IPS-NIHi11 (cell line): ENCODE measurements at regions not wholly inside any gene's neighbourhood (a gene's known extent, or its start where the extent isn't known, plus 50 kb on each side); places are given as distances from the start of the nearest gene placed in this dataset.

Source experiments
- DNase-seq: peaks from one replicate; pipeline ENCODE4 v3.0.0; 2012; ENCODE audit warnings: mixed read lengths, low spot score

GRCh38 chr3:110234831-110235230, 836.8 kb upstream of the NECTIN3 start:
- DNase-seq: no peak

GRCh38 chr3:110236976-110237610, 834.5 kb upstream of the NECTIN3 start:
- no peak for DNase-seq

GRCh38 chr3:110243081-110243480, 828.5 kb upstream of the NECTIN3 start:
- no peak for DNase-seq

GRCh38 chr3:110246796-110247376, 824.7 kb upstream of the NECTIN3 start:
- DNase-seq: no peak

- DNase-seq: no peak
Observed at GRCh38 chr3:110248666-110249065, 823.0 kb upstream of the NECTIN3 start.

- no peak for DNase-seq
Observed at GRCh38 chr3:110253794-110254193, 817.8 kb upstream of the NECTIN3 start.

- no peak for DNase-seq
Observed at GRCh38 chr3:110254591-110254990, 817.0 kb upstream of the NECTIN3 start.

- DNase-seq: no peak
Observed at GRCh38 chr3:110261141-110261540, 810.5 kb upstream of the NECTIN3 start.

- no peak for DNase-seq
Observed at GRCh38 chr3:110262896-110263295, 808.7 kb upstream of the NECTIN3 start.

- DNase-seq: no peak
Observed at GRCh38 chr3:110265302-110265701, 806.3 kb upstream of the NECTIN3 start.

- DNase-seq: no peak
Observed at GRCh38 chr3:110267304-110267845, 804.2 kb upstream of the NECTIN3 start.

- no peak for DNase-seq
Observed at GRCh38 chr3:110272525-110272924, 799.1 kb upstream of the NECTIN3 start.

GRCh38 chr3:110291886-110292501, 779.6 kb upstream of the NECTIN3 start:
- DNase-seq: no peak

- no peak for DNase-seq
Observed at GRCh38 chr3:110293660-110294059, 778.0 kb upstream of the NECTIN3 start.

GRCh38 chr3:110296885-110297284, 774.7 kb upstream of the NECTIN3 start:
- no peak for DNase-seq

GRCh38 chr3:110301781-110302180, 769.8 kb upstream of the NECTIN3 start:
- DNase-seq: no peak

GRCh38 chr3:110307065-110307809, 764.4 kb upstream of the NECTIN3 start:
- DNase-seq: no peak

GRCh38 chr3:110311541-110311940, 760.1 kb upstream of the NECTIN3 start:
- no peak for DNase-seq

GRCh38 chr3:110314512-110315114, 757.0 kb upstream of the NECTIN3 start:
- DNase-seq: peak; percentile 66

- no peak for DNase-seq
Observed at GRCh38 chr3:110318108-110318507, 753.5 kb upstream of the NECTIN3 start.

GRCh38 chr3:110323349-110323748, 748.3 kb upstream of the NECTIN3 start:
- no peak for DNase-seq

GRCh38 chr3:110324171-110324705, 747.4 kb upstream of the NECTIN3 start:
- DNase-seq: no peak
